BE2C (cell line): ENCODE measurements at regions not wholly inside any gene's neighbourhood (a gene's known extent, or its start where the extent isn't known, plus 50 kb on each side); places are given as distances from the start of the nearest gene placed in this dataset.

Experiments used
- DNase-seq: peaks from one replicate; pipeline ENCODE4 v3.0.0-alpha.2; 2020
- H3K27me3 ChIP-seq: fragments of 250-450 bp; sonication (Bioruptor Pico); 2 replicates; pipeline ENCODE4 v1.5.1; 2020; ENCODE audit warnings: mild to moderate bottlenecking
- H3K36me3 ChIP-seq: fragments of 250-450 bp; sonication (Bioruptor Pico); 2 replicates; pipeline ENCODE4 v1.5.1; 2020; ENCODE audit warnings: mild to moderate bottlenecking
- H3K4me1 ChIP-seq: fragments of 250-450 bp; sonication (Bioruptor Pico); 2 replicates; pipeline ENCODE4 v1.5.1; 2020
- H3K4me3 ChIP-seq: 2 replicates; pipeline ENCODE4 v1.5.1; 2011; ENCODE audit warnings: low read depth, low read length
- H3K9me3 ChIP-seq: fragments of 250-450 bp; sonication (Bioruptor Pico); 2 replicates; pipeline ENCODE4 v1.5.1; 2020
- TF ChIP-seq, protein P1 (sequence below): IDR thresholded peaks from 2 replicates; pipeline ENCODE4 v1.5.1; 2012; ENCODE audit warnings: mild to moderate bottlenecking, low read depth, low read length

DNA sequence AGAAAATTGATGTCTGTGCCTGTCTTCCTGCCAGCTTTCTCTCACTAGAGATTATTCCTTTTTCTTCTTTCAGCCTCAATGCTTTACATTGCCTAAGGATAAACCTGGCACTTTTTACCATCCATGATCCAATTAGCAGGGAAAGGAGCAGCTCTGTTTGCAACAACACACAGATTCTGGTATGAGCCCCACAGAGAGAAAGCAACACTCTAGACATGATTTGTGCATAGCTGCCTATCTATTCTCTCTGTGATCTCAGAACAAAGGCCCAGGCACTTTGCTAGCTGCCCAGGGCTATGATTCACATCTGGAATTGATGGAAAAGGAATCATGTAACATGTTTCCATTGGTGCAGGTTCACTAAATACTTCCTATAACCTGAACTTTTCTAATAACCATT, 685.0 kb downstream of the ETS1 start:
- Histone ChIP-seq H3K9me3 (peaks cover 4% of the 10 kb centered on the region), H3K4me3 (no peak overlapping the region), H3K4me1 (no peaks in the 10 kb centered on the region), H3K36me3 (no peaks in the 10 kb centered on the region), H3K27me3 (no peaks in the 10 kb centered on the region)
- DNase-seq, result no peak
- TF ChIP-seq, protein P1, sequence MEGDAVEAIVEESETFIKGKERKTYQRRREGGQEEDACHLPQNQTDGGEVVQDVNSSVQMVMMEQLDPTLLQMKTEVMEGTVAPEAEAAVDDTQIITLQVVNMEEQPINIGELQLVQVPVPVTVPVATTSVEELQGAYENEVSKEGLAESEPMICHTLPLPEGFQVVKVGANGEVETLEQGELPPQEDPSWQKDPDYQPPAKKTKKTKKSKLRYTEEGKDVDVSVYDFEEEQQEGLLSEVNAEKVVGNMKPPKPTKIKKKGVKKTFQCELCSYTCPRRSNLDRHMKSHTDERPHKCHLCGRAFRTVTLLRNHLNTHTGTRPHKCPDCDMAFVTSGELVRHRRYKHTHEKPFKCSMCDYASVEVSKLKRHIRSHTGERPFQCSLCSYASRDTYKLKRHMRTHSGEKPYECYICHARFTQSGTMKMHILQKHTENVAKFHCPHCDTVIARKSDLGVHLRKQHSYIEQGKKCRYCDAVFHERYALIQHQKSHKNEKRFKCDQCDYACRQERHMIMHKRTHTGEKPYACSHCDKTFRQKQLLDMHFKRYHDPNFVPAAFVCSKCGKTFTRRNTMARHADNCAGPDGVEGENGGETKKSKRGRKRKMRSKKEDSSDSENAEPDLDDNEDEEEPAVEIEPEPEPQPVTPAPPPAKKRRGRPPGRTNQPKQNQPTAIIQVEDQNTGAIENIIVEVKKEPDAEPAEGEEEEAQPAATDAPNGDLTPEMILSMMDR, result no peak

DNA sequence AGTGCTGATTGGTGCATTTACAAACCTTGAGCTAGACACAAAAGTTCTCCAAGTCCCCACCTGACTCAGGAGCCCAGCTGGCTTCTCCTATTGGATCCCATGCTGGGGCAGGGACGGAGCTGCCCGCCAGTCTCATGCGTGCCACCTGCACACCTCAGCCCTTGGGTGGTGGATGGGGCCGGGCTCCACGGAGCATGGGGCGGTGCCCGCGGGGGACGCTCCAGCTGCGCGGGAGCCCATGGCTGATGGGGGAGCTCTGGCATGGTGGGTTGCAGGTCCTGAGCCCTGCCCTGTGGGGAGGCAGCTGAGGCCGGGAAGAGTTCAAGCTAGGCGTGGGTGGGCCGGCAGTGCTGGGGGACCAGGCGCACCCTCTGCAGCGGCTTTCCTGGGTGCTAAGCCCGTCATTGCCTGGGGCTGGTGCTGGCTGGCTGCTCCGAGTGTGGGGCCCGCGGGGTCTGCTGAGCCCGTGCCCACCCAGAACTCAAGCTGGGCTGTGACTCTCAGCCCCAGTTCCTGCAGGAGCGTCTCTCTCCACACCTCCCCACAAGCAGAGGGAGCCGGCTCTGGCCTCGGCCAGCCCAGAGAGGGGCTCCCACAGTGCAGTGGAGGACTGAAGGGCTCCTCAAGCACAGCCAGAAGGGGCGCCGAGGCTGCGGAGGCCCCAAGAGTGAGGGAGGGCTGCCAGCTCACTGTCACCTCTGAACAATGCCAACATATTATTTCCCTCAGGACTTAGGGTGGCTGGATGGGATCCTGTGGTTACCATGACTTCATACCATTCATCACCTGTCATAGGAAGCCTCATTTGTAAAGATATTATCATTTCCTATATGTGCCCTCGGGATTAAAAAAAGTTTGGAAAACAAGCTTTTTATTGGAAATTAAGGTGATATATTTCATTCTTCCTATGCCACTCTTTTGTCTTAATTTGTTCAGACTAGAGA, 688.7 kb downstream of the ETS1 start:
- H3K27me3 ChIP-seq, result no peaks in the 10 kb centered on the region
- DNase-seq, result no peak
- no peaks in the 10 kb centered on the region for H3K36me3 ChIP-seq
- TF ChIP-seq, protein P1, result no peak
- H3K4me3 ChIP-seq, result no peak overlapping the region
- peaks cover 4% of the 10 kb centered on the region for H3K9me3 ChIP-seq
- no peaks in the 10 kb centered on the region for H3K4me1 ChIP-seq

DNA sequence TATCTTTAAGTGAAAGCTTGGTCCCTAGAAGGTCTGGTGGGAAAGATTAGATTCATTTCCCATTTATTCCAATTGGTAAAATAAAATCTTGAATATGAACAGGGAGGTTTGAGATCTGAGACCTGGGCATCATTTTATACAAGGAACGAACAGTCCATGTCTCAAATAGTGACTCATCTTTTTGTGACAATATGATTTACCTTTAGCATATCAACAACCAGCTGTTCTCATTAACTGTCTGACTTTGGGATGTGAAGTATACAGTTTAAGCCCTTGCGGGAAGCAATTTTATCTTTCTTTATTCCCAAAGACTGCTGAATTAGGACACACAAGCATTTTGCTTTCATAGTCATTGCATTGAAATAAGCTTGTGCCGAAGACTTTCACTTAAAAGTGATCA, 691.6 kb downstream of the ETS1 start:
- TF ChIP-seq, protein P1, result no peak
- Histone ChIP-seq H3K27me3 (no peaks in the 10 kb centered on the region), H3K36me3 (no peaks in the 10 kb centered on the region), H3K9me3 (peaks cover 4% of the 10 kb centered on the region), H3K4me1 (no peaks in the 10 kb centered on the region), H3K4me3 (no peak overlapping the region)
- no peak for DNase-seq

DNA sequence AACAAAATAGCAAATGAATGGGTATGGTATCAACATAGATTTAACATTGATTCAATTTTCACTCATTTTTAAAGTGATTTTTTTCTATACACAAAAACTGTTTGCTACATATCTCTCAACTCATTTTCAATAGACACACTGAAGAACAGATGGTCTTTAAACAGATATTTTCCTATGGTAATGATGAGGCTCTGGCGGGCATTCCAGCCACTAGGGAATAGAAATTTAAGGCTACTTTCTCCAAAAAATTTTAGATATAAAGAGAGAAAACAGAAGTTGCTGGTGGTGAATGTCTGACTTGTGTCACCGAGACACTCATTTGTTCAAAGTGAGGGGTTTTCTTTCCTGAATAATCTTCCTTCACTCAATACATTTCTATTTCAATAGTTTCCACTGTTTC, 693.0 kb downstream of the ETS1 start:
- H3K36me3 ChIP-seq, result no peaks in the 10 kb centered on the region
- peaks cover 4% of the 10 kb centered on the region for H3K9me3 ChIP-seq
- DNase-seq, result no peak
- no peak overlapping the region for H3K4me3 ChIP-seq
- H3K4me1 ChIP-seq, result no peaks in the 10 kb centered on the region
- TF ChIP-seq, protein P1, result no peak
- no peaks in the 10 kb centered on the region for H3K27me3 ChIP-seq

DNA sequence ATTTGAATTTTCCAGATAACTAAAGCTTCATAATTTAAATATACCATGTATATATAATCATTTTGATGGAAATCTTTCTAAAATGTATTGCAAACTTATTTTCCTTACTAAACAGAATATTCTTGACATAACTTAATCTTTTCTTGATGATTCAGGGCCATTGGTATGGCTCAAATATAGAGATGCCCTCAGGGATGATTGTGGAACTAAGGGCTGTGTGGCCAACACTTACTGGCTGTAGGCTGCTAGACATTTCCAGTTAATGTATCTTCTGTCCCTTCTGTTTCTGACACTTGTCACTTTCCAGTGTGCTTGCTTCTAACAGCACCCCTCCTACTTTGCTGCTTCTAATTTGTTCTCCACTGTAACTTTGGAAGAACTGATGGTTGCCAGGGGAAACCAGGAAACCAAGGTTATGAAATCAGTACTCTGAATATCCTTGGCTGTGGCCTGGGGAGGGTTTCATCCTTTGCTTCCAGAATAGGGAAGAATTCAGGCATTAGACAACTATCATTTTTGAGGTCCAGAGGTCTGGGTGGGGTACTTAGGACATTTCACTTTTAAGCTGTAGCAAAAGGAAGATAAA, 697.2 kb downstream of the ETS1 start:
- Histone ChIP-seq H3K9me3 (no peaks in the 10 kb centered on the region), H3K27me3 (no peaks in the 10 kb centered on the region), H3K36me3 (no peaks in the 10 kb centered on the region), H3K4me3 (no peak overlapping the region), H3K4me1 (no peaks in the 10 kb centered on the region)
- TF ChIP-seq, protein P1, result no peak
- DNase-seq, result no peak

DNA sequence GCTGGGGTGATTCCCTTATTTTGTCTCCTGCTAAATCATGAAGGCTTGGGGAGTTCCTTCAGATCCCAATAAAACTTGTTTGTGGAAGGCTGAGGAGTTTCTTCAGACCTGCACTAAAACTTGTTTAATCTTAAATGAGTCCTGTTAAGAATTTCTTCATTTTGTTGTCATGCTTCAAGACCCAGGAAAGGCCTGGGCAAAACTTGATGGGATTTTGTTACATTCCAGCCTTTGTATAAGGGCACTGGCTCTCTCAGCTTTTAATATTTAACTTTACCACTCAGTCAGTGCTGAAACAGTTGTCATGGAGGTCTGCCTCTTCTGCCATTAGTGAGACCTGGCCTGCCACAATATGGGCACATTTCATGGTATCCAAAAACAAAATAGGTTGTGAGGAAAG, 699.0 kb downstream of the ETS1 start:
- no peak for DNase-seq
- no peaks in the 10 kb centered on the region for H3K9me3 ChIP-seq
- no peaks in the 10 kb centered on the region for H3K36me3 ChIP-seq
- TF ChIP-seq, protein P1, result no peak
- no peak overlapping the region for H3K4me3 ChIP-seq
- H3K27me3 ChIP-seq, result no peaks in the 10 kb centered on the region
- no peaks in the 10 kb centered on the region for H3K4me1 ChIP-seq
